Fibroblast of skin of abdomen (primary cell): ENCODE measurements at regions not wholly inside any gene's neighbourhood (a gene's known extent, or its start where the extent isn't known, plus 50 kb on each side); places are given as distances from the start of the nearest gene placed in this dataset.

ENCODE experiments used
- DNase-seq: peaks from one replicate; pipeline ENCODE4 v3.0.0-alpha.2; 2013

- DNase-seq, result no peak
Measured at GRCh38 chr5:173691931-173692330, 75.5 kb upstream of the BOD1 start.

GRCh38 chr5:173693670-173694069, 77.2 kb upstream of the BOD1 start:
- no peak for DNase-seq

- DNase-seq, result no peak
Measured at GRCh38 chr5:173696216-173696615, 79.8 kb upstream of the BOD1 start.

GRCh38 chr5:173697931-173698579, 81.6 kb upstream of the BOD1 start:
- DNase-seq, result no peak

GRCh38 chr5:173699966-173700365, 83.5 kb upstream of the BOD1 start:
- DNase-seq, result no peak

GRCh38 chr5:173703466-173703865, 87.0 kb upstream of the BOD1 start:
- DNase-seq, result no peak

GRCh38 chr5:173704615-173705511, 88.4 kb upstream of the BOD1 start:
- DNase-seq, result no peak

- no peak for DNase-seq
Measured at GRCh38 chr5:173705512-173706044, 89.1 kb upstream of the BOD1 start.

- no peak for DNase-seq
Measured at GRCh38 chr5:173706700-173707099, 90.2 kb upstream of the BOD1 start.

GRCh38 chr5:173707392-173707791, 90.9 kb upstream of the BOD1 start:
- DNase-seq, result peak; percentile 13

GRCh38 chr5:173709145-173709544, 92.7 kb upstream of the BOD1 start:
- DNase-seq, result no peak

- no peak for DNase-seq
Measured at GRCh38 chr5:173709761-173710160, 93.3 kb upstream of the BOD1 start.

GRCh38 chr5:173710528-173710927, 94.1 kb upstream of the BOD1 start:
- no peak for DNase-seq

GRCh38 chr5:173711466-173711865, 95.0 kb upstream of the BOD1 start:
- DNase-seq, result no peak

GRCh38 chr5:173712609-173713175, 96.2 kb upstream of the BOD1 start:
- DNase-seq, result no peak

GRCh38 chr5:173714551-173715428, 98.3 kb upstream of the BOD1 start:
- peak; percentile 83 for DNase-seq

- DNase-seq, result peak; percentile 20
Measured at GRCh38 chr5:173715607-173716006, 99.2 kb upstream of the BOD1 start.

GRCh38 chr5:173716058-173716682, 99.7 kb upstream of the BOD1 start:
- no peak for DNase-seq

- no peak for DNase-seq
Measured at GRCh38 chr5:173717959-173718358, 101.5 kb upstream of the BOD1 start.

GRCh38 chr5:173718469-173718868, 102.0 kb upstream of the BOD1 start:
- DNase-seq, result no peak

GRCh38 chr5:173719731-173720082, 103.3 kb upstream of the BOD1 start:
- no peak for DNase-seq
